Brain microvascular endothelial cell (primary cell): ENCODE measurements at regions not wholly inside any gene's neighbourhood (a gene's known extent, or its start where the extent isn't known, plus 50 kb on each side); places are given as distances from the start of the nearest gene placed in this dataset.

Source experiments
- DNase-seq: peaks from one replicate; pipeline ENCODE4 v3.0.0-alpha.2; 2020
- H3K27ac ChIP-seq: fragments of 250-450 bp; sonication (Bioruptor Pico); 2 replicates; pipeline ENCODE4 v1.5.1; 2020; ENCODE audit warnings: mild to moderate bottlenecking, moderate library complexity
- H3K27me3 ChIP-seq: fragments of 250-450 bp; sonication (Bioruptor Pico); replicated peaks from 2 replicates; pipeline ENCODE4 v1.5.1; 2020; ENCODE audit warnings: mild to moderate bottlenecking
- H3K36me3 ChIP-seq: fragments of 250-450 bp; sonication (Bioruptor Pico); replicated peaks from 2 replicates; pipeline ENCODE4 v1.5.1; 2020; ENCODE audit warnings: mild to moderate bottlenecking
- H3K4me3 ChIP-seq: 2 replicates; pipeline ENCODE4 v1.5.1; 2011; ENCODE audit warnings: low read depth, mild to moderate bottlenecking, control low read depth, low read length, moderate library complexity
- CTCF ChIP-seq: IDR thresholded peaks from 2 replicates; pipeline ENCODE4 v1.5.1; 2011; ENCODE audit warnings: low read depth, mild to moderate bottlenecking, moderate library complexity, low read length, control low read depth, inconsistent platforms; ENCODE audit errors: missing control alignments
- in situ Hi-C: cut with HindIII; loops from 2 replicates; pipeline ENCODE4 v1.10.0; 2017; ENCODE audit warnings: low sequenced_read_pairs, low pct_ligation_motif_present

- in situ Hi-C loops = no loop called here
- no peak for TF ChIP-seq CTCF
- no peaks in the 10 kb centered on the region for H3K36me3 ChIP-seq
- no peak overlapping the region for H3K4me3 ChIP-seq
- H3K27ac ChIP-seq = no peak overlapping the region
- DNase-seq = no peak
- no peaks in the 10 kb centered on the region for H3K27me3 ChIP-seq
Observed at GRCh38 chr6:137744877-137745276, 122.2 kb upstream of the TNFAIP3 start.

GRCh38 chr6:137745321-137745720, 121.7 kb upstream of the TNFAIP3 start:
- no peak overlapping the region for H3K27ac ChIP-seq
- no peak for TF ChIP-seq CTCF
- in situ Hi-C loops = no loop called here

GRCh38 chr6:137746264-137746663, 120.8 kb upstream of the TNFAIP3 start:
- no peak for DNase-seq
- no peaks in the 10 kb centered on the region for H3K27me3 ChIP-seq
- no peaks in the 10 kb centered on the region for H3K36me3 ChIP-seq
- no peak overlapping the region for H3K4me3 ChIP-seq
- TF ChIP-seq CTCF = no peak
- H3K27ac ChIP-seq = no peak overlapping the region
- in situ Hi-C loops = no loop called here

More at GRCh38 chr6:137745321-137745720, 121.7 kb upstream of the TNFAIP3 start:
- Histone ChIP-seq H3K4me3 (no peak overlapping the region), H3K27me3 (no peaks in the 10 kb centered on the region), H3K36me3 (no peaks in the 10 kb centered on the region)
- no peak for DNase-seq

DNA sequence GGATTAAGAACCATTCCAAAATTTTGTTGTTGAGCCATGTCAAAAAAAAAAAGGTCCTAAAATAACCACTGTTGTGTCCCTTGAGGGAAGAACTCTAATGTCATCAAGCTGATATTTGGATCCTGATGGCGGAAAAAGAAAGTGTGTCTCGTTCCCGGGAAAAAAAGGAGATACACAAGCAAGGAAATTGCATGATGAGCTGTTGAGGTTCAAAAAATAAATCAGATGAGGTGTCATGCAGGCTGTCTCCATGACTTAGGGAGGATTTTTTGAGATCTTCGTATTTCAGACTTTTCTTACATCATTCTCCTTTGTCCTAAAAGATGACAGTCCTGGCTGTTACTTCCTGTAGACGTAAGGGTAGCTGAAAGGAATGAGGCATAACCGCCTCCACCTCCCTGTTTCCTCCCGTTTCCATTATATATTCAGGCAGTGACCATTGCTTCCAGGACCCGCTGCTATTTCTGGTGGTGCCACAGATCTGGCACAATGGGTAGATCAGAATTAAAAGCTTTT, 117.3 kb upstream of the TNFAIP3 start:
- in situ Hi-C loops = no loop called here
- Histone ChIP-seq H3K36me3 (no peaks in the 10 kb centered on the region), H3K27me3 (no peaks in the 10 kb centered on the region), H3K27ac (no peak overlapping the region), H3K4me3 (no peak overlapping the region)
- TF ChIP-seq CTCF = no peak
- DNase-seq = no peak

- TF ChIP-seq CTCF = no peak
- no peaks in the 10 kb centered on the region for H3K27me3 ChIP-seq
- H3K4me3 ChIP-seq = no peak overlapping the region
- no peak overlapping the region for H3K27ac ChIP-seq
- in situ Hi-C loops = no loop called here
- no peak for DNase-seq
- H3K36me3 ChIP-seq = no peaks in the 10 kb centered on the region
Observed at GRCh38 chr6:137750297-137750696, 116.8 kb upstream of the TNFAIP3 start.
